CD4-positive, alpha-beta T cell treated with Interleukin-15 for 4 hours (primary cell): ENCODE measurements at regions not wholly inside any gene's neighbourhood (a gene's known extent, or its start where the extent isn't known, plus 50 kb on each side); places are given as distances from the start of the nearest gene placed in this dataset.
"Not testable (repeated sequence)": the region's sequence is repeated elsewhere in the genome, so short reads cannot be mapped to it uniquely, and the experiment has no call there.

Experiments
- DNase-seq: peaks from one replicate; pipeline ENCODE4 v3.0.0-alpha.2; 2020; ENCODE audit warnings: low spot score

DNA sequence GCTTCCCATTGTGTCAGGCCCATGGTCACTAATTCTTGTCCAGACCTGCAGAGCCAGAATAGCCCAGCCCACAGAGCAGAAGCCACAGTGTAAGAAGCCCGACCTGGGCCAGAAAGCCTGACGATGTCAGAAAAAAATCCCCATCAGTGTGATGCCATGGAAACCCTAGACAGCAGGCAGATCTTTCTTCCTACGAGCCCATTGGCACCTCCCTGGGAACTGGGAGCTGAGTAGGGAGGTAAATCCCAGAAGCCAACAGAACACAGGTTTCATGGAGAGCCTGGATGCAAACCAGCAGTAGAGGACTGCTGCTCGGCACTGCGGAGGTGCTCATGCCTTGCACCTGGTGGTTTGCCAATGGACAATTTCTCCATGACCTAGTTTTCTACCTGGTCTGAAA is 82.2 kb upstream of the SLC22A16 start:
- DNase-seq, result no peak

DNA sequence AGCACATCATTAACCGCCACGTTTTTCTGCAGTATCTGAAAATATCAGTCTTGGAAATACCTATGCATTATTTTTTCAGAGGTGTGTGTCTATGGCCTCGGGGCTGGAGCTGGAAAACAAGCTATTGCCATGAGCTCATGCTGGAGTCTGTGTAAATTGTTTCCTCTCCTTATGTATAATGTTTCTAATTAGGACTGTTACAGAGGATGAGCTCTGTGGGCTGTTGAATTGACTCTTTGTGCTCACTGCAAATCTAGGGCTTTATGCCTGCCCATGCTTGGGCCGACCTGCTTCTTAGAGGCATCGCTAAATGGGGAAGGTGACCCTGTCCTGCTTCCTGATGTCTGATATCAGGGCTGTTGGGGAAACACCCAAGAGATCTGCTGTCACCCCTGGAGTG is 80.8 kb upstream of the SLC22A16 start:
- DNase-seq, result no peak

DNA sequence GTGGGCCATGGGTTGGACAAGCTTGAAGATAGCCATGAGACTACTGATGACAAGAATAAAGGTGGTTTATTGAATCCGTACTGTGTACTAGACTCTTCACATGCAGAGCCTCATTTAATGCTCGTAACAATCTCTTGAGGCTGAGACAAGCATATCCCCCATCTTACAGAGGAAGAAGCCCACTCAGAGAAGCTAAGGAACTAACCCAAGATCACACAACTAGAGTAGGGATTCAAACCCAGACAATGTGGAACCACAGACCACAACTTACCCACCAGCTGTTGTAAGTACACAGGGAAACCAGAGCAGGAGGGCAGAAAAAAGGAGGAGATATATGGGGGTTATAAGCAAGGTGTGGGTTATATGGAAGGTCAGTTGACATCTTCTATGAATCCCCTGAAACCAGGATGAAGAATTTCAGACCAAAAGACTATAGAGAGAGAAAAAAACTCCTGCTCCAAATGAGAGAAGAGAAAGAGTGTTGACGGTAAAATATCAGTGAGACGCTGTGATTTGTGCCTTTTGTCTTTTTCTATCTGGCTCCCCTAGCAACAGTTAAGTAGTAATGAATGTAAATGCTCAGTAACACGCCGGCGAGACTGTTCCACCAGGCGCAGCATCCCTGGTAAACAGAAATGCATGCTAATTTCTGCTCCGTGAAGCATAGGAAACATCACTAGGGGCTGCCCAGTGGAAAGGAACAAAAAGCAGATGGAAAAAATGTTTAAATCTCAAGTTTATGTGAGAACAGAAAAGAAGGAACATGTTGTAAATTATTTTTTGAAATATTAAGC is 80.1 kb upstream of the SLC22A16 start:
- DNase-seq, result no peak

DNA sequence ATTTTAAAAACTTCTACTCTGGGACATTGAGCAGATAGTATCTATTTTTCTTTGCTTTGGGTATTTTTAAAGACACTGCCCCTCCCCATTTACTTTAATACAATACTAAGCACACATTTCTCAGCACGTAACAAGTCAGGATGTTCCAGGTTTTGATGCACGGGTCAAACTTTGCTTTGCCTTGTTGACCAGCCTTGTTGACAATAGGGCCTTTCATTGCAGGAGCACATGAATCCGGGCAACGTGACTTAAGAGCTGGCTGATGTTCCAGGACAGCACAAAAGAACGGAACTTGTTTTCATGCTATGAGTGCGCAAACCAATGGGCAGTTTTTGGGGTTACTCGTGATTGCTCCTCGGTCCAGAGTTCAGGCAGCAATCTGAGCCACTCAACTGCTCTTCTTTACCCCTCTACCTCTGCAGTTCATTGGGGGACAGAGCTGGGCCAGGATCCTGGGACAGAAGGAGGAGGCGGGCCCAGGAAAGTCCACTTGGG is 78.6 kb upstream of the SLC22A16 start:
- no peak for DNase-seq

DNA sequence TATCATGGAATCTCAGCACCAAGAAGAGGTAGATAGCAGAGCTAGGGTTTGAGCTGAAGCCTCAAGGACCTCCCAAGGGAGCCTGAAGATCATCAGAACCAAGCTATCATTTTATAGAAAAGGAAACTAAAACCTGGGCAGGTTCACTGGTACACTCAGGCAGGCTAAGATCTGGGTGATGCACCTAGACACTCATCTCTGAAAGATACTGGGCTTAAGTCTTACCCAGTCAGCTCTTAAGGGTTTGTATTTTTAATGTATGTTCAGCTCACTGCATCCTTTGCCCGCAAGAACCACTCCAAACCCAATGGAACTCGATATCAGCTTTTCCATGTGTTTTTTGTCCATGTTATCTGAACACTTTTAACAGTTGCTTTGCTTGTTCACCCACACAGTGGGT is 78.0 kb upstream of the SLC22A16 start:
- DNase-seq, result no peak

DNA sequence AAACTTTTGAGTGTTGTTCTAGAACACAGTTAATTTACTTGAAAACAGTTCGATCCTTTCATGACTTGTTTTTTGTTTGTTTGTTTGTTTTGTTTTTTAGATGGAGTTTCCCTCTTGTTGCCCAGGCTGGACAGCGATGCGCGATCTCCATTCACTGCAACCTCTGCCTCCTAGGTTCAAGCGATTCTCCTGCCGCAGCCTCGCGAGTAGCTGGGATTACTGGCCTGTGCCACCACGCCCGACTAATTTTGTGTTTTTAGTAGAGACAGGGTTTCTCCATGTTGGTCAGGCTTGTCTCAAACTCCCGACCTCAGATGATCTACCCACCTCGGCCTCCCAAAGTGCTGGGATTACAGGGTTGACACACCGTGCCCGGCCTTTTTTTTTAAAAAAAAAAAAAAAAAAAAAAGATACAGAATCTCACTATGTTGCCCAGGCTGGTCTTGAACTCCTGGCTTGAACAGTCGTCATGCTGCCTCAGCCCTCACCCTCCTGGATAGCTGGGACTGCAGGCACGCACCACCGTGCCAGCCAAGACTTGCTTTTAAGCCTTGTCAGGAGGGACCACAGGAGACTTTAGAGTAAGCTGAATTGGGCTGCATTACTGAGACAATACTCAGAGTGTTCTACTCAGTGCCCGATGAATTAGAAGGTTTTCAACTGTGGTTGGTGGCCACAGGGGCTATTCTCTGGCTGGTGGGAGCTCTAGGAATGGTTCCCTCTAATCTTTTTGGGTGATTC is 76.7 kb upstream of the SLC22A16 start:
- DNase-seq, result no peak

DNA sequence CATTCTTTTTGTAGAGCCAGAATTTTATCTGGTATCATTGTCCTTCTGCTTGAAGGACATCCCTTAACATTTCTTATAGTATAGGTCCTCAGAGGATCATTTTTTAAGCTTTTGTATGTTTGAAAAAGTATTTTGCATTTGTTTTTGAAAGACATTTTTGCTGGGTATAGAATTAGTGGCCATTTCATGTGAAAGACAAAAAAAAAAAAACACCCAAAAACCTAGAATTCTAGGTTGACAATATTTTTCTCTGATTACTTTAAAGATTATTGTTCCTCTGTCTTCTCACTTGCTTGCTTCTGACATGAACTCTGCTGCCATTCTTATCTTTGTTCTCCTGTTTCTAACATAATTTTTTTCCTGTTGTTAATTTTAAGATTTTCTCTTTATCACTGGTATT is 75.7 kb upstream of the SLC22A16 start:
- DNase-seq, result no peak

DNA sequence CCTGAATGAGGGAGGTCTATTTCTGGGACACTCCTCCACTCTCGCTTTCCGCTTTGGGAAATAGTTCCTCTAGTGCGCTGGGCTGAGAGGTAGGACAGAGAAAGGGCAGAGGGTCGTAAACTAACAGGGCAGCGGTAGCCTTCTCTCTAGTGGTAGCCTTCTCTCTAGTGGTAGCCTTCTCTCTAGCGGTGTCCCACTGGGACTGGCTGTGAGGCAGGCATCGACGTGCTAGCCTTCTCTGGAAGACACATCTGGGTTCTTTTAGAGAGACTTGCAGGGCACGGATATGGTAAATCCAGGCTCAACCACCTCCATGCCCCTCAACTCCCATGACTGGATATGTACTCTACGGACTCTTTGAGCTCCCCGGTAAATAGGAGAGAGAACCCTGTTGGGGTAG is 74.7 kb upstream of the SLC22A16 start:
- DNase-seq, result no peak

DNA sequence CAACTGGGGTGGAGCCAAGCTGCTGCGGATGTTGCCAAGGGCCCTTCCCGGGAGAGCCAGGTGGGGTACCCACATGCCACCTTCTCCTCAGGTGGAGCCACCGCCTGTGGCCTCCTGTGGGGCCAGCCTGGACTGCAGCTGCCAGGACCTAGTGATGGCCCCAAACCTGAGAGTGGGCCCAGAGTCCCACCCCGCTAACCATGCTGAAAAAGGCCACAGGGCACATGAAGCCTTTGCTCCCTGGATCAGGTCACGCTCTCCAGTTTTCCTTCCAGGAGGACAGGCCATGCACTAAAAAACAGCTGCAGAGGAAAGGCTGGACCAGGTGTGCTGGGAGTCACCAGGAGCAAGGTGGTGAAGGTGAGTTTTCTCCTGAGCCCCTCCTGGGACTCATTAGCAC is 73.9 kb upstream of the SLC22A16 start:
- DNase-seq, result no peak

DNA sequence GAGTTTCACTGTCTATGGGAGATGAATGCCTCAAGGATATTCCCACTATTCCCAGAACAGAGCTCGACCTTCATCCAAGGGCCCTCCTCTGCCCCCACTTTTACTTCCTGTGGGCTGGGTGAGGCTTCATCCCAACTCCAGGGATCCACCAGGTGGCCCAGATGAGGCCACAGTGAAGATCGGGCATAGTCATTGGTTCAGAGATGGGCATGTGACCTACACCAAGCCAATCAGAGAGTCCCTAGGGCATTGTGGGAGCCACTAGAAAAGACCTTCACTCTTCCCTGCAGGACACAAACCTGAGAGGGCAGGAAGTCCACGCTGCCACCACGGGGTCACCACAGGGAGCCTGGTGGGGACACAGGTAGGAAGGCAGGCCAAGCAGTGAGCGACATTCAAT is 72.9 kb upstream of the SLC22A16 start:
- no peak for DNase-seq

DNA sequence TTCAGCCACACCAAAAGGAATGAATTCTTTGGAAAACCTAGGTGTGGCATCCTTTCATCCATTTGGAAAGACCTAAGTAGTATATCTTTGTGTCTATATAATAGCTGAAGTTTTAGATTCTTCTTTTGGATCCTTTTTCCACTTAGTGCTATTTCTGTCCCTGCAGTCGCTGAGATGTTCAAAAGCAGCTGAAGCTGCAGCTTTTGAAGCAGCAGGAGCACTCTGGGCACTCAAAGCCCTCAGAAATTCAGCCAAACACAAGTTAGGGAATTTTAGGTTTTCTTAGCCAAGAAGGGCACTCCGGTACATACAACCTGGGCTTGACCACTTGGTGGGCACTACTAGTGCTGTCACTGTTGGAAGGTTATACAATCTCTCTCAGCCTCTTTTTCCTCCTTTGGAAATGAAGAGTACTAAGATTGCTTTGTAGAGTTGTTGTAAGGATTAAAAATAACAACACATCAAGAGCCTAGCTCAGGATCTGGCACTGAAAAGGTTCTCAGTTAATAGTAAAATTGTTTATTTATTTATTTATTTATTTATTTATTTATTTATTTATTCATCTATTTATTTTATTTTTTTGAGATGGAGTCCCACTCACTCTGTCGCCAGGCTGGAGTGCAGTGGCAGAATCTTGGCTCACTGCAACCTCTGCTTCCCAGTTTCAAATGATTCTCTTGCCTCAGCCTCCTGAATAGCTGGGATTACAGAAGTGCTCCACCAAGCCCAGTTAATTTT is 71.9 kb upstream of the SLC22A16 start:
- no peak for DNase-seq

DNA sequence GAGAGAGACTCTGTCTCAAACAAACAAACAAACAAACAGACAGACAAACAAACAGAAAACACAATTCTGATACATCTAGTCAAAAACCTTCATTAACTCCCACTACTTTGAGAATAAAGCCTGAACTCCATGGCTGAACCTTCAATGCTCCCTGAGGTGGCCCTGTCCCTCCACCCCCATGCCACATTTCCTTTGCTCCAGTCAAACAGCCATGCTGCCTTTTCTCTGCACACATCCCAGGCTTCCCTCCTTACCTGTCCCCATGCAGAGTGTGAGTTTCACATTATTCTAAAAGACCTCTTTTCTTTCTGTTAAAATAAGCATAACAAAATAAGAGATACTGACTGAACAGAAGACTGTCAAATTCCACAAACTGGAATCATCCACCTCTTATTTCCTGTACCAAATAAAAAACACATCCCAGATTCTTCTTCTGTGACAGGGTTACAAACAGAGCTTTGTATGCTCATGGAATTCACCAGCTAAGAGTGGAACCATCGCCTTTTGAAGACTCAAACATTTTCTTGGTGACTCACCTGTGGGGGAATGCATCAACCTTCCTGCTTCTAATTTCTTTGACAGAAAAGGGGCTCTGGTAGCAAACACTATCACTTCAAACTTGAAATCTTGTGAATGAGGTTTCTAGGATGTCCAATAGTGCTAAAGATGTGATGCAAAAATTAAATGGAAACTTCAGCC is 71.0 kb upstream of the SLC22A16 start:
- DNase-seq, result no peak

DNA sequence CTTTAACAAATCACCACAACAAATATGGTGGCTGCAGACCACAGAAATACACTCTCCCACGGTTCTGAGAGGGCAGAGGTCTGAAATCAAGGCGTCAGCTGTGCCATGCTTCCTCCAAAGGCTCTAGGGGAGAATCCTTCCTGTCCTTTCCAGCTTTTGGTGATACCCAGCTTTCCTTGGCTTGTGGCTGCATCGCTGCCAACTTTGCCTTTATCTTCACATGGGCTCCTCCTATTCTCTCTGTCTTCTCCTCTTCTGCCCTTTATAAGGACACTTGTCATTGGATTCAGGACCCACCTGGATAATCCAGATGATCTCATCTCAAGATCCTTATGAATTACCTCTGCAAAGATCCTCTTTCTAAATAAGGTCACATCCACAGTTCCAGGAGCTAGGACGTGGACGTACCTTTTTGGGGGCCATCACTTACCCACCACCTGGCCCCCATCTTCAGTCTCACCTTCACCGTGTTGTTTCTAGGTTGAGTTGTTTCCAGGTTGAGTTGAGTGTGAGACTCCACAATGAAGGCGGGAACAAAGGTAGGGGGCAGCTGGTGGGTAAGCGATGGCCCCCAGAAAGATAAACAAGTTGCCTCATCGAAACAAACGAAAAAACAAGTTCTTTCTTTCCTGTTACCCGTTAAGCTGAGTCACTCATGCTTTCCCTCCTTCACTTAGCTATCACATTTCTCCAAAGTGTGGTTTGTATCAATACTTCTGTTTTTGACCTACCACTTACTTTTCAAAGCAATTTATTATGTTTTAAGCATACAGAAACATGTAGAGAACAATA is 68.9 kb upstream of the SLC22A16 start:
- DNase-seq, result no peak

DNA sequence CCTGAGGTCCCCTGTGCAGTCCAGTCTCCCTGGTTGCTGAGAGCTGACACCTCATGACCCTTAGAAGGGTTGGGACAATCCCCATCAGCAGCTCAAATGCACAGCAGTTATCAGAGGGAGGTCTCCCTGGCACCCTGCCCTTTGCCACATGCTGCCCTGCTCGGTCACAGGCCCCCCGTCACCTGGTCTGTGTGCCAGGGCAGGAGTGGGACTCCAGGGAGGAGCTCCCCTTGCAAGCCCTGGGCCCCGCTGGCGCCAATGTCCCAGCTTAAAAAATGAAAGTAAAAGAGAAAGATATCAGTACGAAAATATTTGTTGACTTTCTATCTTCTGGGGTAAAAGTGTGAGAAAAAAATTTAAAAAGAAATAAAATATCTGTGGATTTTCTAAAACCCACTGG is 68.1 kb upstream of the SLC22A16 start:
- no peak for DNase-seq

DNA sequence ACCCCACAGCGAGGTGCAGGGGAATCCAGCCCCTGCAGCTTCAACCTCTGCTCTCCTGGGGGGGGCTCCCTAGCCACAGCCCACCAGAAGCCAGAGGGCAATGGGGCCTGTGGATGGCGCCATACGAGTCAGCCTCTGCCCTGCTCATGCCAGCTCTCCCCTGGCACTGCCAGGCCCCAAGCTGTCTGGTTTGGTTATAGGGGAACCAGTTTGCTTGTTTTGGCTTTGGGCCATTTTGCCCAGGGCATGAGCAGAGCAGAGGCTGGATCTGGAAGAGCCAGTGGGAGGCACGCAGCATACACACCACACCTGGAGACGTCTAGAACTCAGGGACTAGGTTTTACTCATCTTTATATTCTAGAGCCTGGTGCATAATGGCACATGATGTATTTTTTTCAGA is 66.7 kb upstream of the SLC22A16 start:
- no peak for DNase-seq

DNA sequence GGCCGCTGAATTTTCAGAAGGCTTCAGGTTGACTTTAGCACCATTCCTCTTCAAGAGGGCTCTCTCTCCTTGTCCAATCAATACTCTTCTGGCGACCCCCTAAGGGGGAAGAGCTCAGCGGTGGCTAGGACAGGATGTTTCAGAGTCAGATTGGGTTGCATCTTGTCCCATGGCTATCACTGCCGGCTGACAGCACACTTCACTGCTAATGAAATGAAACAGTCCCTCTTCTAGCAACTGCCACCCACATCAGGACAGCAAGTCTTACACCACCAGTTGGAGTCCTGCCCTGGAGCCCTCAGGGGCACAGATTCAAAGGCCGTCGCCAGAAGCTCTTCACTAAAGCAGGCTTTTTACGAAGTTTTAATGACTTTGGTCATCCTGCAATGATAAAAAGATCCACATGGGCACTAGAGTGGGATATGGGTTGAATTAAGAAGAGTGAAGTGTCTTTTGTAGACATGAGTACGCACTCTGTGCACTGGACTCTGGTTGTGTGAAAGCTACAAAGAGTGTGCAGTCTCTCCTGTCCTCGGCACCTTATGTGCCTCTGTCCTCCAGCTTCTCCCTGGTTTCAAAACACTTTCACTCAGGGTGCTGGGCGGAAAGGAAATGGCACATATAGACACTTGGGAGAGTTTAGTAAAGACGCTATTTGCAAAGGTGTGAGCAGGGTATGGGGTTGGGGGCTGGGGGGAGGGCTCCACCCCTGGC is 66.1 kb upstream of the SLC22A16 start:
- no peak for DNase-seq

DNA sequence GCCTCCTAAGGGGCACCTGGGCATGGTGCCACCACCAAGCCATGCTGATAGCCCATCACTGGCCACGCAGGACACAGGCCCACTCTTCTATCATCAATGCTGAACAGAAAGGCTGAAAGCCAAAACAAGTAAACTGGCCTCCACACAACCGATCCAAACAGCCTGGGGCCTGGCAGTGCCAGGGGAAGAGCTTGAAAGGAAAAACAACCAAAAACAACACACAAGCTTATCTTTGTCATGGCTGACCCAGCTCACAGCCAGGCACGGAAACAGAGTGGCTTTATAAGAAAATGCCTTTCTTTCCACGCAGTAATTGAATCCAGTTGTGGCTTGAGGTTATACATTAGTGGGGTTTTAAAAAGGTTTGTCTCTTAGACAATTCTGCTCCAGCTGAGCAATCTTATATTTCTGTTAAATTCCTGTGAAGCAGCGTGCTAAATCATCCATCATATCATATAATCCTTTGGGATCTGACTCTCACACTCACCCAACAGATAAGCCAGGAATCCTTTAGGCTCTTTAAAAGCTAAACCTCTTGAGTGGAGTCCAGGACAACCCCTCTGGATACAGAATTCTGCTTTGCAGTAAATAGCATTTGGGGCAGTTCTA is 65.4 kb upstream of the SLC22A16 start:
- DNase-seq, result no peak

DNA sequence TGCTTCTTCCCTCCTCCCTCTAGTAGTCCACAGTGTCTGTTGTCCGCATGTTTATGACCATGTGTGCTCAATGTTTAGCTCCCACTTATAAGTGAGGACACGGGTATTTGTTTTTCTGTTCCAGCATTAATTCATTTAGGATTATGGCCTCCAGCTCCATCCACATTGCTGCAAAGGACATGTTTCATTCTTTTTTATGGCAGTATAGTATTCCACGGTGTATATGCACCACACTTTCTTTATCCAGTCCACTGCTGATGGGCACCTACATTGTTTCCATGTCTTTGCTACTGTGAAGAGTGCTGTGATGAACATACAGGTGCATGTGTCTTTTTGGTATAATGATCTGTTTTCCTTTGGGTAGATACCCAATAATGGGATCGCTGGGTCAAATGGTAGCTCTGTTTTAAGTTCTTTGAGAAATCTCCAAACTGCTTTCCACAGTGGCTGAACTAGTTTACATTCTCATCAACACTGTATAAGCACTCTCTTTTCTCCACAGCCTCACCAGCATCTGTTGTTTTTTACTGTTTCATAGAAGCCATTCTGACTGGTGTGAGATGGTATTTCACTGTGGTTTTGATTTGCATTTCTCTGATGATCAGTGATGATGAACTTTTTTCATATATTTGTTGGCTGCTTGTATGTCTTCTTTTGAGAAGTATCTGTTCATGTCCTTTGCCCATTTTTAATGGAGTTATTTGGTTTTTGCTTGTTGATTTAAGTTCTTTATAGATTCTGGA is 63.0 kb upstream of the SLC22A16 start:
- DNase-seq, result not testable (repeated sequence)

DNA sequence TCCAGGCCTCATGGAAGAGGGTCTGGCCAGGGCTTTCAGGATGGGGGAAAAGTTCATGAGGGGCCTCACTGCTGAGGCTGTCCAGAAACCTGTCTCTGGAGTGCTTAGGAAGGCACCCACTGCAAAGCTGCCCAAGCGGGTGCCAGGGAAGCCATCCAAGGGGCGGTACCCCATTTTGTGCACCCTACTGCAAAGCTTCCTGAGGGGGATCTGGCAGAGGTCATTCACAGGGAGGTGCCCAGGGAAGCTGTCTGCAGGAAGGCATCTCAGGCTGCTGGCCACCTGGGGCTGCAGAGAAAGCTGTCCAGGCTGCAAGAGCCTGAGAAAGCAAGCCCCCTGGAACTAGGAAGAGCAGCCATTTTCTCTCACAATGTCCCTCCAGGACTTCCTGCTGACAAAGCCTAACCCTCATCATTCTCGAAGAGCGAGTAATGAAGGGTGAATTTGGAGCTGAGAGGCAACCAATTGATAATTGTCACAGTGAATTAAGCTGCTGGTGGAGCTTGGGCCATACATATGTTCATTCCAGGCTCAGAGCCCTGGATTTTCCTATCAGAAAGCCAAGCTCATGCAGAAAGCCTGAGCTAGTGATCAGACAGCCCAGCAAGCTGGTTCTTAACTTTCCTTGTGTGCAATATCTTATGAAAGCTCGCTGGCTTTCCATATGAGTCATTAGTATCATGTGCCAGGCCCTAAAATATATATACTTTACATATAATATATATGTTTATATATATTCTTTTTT is 62.2 kb upstream of the SLC22A16 start:
- DNase-seq, result no peak
